Right lobe of liver (tissue), 4 donors: ENCODE measurements at regions not wholly inside any gene's neighbourhood (a gene's known extent, or its start where the extent isn't known, plus 50 kb on each side); places are given as distances from the start of the nearest gene placed in this dataset.

Experiments
- POLR2A ChIP-seq: fragments of 450-650 bp; IDR thresholded peaks from one replicate; pipeline ENCODE4 v1.6.1; 2017; ENCODE audit warnings: antibody characterized with exemption, mild to moderate bottlenecking
- TF ChIP-seq, protein P1 (sequence below), 4 donors: fragments of 200-600 bp in 3 of 4; fragments of 450-650 bp in 1 of 4; IDR thresholded peaks; one replicate each; pipeline versions ENCODE4 v1.5.1 to v1.8.0; 2016 to 2022; ENCODE audit warnings: antibody characterized with exemption in 4 of 4, mild to moderate bottlenecking in 2 of 4
- donor health status: DM: no; HTN: no; CAD: no.
- donor health status: DM: no; HTN: no; CAD: no.
- donor health status: DM: no; HTN: yes; CAD: no.

DNA sequence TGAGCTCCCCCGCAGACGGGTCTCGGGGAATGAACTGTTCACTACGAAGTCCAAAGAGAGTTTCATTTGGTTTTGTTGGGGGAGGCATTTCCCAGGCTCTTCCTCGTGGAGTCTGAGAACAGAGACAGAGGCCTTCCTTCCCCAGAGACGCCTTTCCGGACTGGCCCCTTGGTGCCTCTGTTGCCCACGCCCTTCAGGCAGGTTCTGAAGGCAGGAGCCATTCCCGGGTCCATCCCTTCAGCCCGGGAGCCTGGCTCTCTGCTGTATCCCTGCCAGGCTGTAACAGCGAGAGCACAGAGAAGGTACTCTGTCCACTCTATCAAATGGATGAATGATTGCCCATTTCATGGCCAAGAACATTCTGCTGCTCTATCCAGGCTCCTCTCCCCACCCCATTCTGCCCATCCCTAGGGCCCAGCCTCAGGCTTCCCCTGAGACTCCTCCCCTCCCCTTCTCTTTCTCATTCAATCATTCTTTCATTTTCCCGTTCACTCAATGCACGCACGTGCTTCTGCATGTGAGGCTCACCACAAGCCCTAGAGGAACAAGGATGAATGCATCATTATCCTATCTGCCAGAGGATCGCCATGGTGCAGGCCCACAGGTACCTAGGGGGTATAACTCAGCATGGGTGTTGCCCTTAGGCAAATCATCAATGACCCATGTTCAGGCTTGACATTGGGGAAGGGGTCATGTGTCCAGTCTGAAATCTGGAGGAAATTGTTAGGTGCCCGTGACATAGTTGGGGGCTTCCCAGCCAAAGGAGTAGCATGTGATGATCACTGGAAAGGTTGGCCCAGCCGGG is 298.6 kb downstream of the ZNF536 start:
- TF ChIP-seq, protein P1, sequence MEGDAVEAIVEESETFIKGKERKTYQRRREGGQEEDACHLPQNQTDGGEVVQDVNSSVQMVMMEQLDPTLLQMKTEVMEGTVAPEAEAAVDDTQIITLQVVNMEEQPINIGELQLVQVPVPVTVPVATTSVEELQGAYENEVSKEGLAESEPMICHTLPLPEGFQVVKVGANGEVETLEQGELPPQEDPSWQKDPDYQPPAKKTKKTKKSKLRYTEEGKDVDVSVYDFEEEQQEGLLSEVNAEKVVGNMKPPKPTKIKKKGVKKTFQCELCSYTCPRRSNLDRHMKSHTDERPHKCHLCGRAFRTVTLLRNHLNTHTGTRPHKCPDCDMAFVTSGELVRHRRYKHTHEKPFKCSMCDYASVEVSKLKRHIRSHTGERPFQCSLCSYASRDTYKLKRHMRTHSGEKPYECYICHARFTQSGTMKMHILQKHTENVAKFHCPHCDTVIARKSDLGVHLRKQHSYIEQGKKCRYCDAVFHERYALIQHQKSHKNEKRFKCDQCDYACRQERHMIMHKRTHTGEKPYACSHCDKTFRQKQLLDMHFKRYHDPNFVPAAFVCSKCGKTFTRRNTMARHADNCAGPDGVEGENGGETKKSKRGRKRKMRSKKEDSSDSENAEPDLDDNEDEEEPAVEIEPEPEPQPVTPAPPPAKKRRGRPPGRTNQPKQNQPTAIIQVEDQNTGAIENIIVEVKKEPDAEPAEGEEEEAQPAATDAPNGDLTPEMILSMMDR (IDR thresholded peaks at IDR 0.05): no peak
- TF ChIP-seq POLR2A: no peak
